H1 (cell line): ENCODE measurements at regions not wholly inside any gene's neighbourhood (a gene's known extent, or its start where the extent isn't known, plus 50 kb on each side); places are given as distances from the start of the nearest gene placed in this dataset.

Source experiments
- CTCF ChIA-PET: fragments of 300-600 bp; sonication (Branson Sonifier 250); formaldehyde crosslinking; loops from one replicate; lab custom pipeline; 2021; ENCODE audit not compliant: partially characterized antibody; lab: Charles Lee
- POLR2A ChIA-PET: fragments of 300-600 bp; sonication (Branson Sonifier 250); formaldehyde crosslinking; loops from one replicate; lab custom pipeline; 2021; ENCODE audit warnings: inconsistent platforms; ENCODE audit not compliant: partially characterized antibody; lab: Charles Lee
- DNase-seq, 2 experiments: peaks; one replicate each; pipeline versions ENCODE4 v3.0.0 to v3.0.0-alpha.2; 2010 to 2022; ENCODE audit warnings: low spot score in 2 of 2, low read depth in 1 of 2, mixed read lengths in 1 of 2
- FAIRE-seq: peaks from 2 replicates; lab custom pipeline; 2011; peaks lifted over from hg19 to GRCh38; lab: Jason Lieb, UNC
- H2AFZ ChIP-seq: 2 replicates; pipeline ENCODE4 v1.8.1; 2012; ENCODE audit warnings: low read length, inconsistent platforms
- H2AK5ac ChIP-seq: 2 replicates; pipeline ENCODE4 v1.6.1; 2013; ENCODE audit warnings: low read depth, low read length
- H2BK120ac ChIP-seq: replicated peaks from 2 replicates; pipeline ENCODE3; 2013; ENCODE audit warnings: low read depth, low read length, inconsistent platforms
- H2BK12ac ChIP-seq: 2 replicates; pipeline ENCODE4 v1.6.1; 2013; ENCODE audit warnings: low read depth, low read length
- H2BK15ac ChIP-seq: 2 replicates; pipeline ENCODE4 v1.6.1; 2013; ENCODE audit warnings: low read length
- H2BK20ac ChIP-seq: 2 replicates; pipeline ENCODE4 v1.6.1; 2013; ENCODE audit warnings: low read length
- H2BK5ac ChIP-seq: 2 replicates; pipeline ENCODE4 v1.6.1; 2013; ENCODE audit warnings: low read depth, low read length
- H3K14ac ChIP-seq: 2 replicates; pipeline ENCODE4 v1.6.1; 2013; ENCODE audit warnings: inconsistent platforms; ENCODE audit not compliant: insufficient read length
- H3K18ac ChIP-seq: 2 replicates; pipeline ENCODE4 v1.6.1; 2013; ENCODE audit warnings: low read length; ENCODE audit errors: extremely low read depth
- H3K23ac ChIP-seq: 2 replicates; pipeline ENCODE4 v1.6.1; 2013; ENCODE audit warnings: inconsistent platforms; ENCODE audit not compliant: insufficient read length
- H3K23me2 ChIP-seq: 2 replicates; pipeline ENCODE4 v1.6.1; 2013; ENCODE audit warnings: low read depth, low read length
- H3K27ac ChIP-seq: 2 replicates; pipeline ENCODE4 v1.6.1; 2011; ENCODE audit warnings: low read depth, low read length, inconsistent platforms
- H3K27me3 ChIP-seq, 4 experiments: replicated peaks in 1 of 4; 1 replicate in 1 of 4; 2 replicates in 3 of 4; pipeline versions ENCODE4 v1.6.1 to v1.8.1; 2011 to 2013; ENCODE audit warnings: low read length in 3 of 4, mild to moderate bottlenecking in 3 of 4, inconsistent platforms in 2 of 4, mixed read lengths in 2 of 4, moderate library complexity in 1 of 4; ENCODE audit not compliant: control insufficient read depth in 3 of 4, insufficient read depth in 3 of 4; ENCODE audit errors: extremely low read depth in 1 of 4
- H3K36me3 ChIP-seq, 4 experiments: 2 replicates each; pipeline versions ENCODE4 v1.6.1 to v1.8.1; 2011 to 2013; ENCODE audit warnings: mild to moderate bottlenecking in 4 of 4, low read length in 3 of 4, moderate library complexity in 2 of 4, control low read depth in 1 of 4, inconsistent platforms in 1 of 4; ENCODE audit not compliant: insufficient read depth in 4 of 4, control insufficient read depth in 2 of 4
- H3K4ac ChIP-seq: replicated peaks from 2 replicates; pipeline ENCODE3; 2013; ENCODE audit warnings: low read length, low read depth, mixed read lengths, inconsistent platforms; ENCODE audit not compliant: insufficient read length
- H3K4me1 ChIP-seq, 4 experiments: replicated peaks in 1 of 4; 1 replicate in 1 of 4; 2 replicates in 3 of 4; pipeline versions ENCODE4 v1.6.1 to v1.8.1; 2011 to 2013; ENCODE audit warnings: low read length in 3 of 4, inconsistent platforms in 2 of 4, mixed read lengths in 1 of 4; ENCODE audit not compliant: insufficient read depth in 4 of 4, control insufficient read depth in 3 of 4
- H3K4me2 ChIP-seq, 2 experiments: 2 replicates each; pipeline versions ENCODE4 v1.6.1 to v1.8.1; 2011 to 2013; ENCODE audit warnings: low read depth in 2 of 2, low read length in 2 of 2, control low read depth in 1 of 2, inconsistent platforms in 1 of 2, mild to moderate bottlenecking in 1 of 2; ENCODE audit not compliant: insufficient read depth in 1 of 2
- H3K4me3 ChIP-seq, 4 experiments: fragments of 200-600, 300-600 bp in 1 of 4; sonication (generic), shearing (Covaris generic), sonication (Bioruptor Twin) in 1 of 4; 2 replicates each; pipeline versions ENCODE4 v1.5.1 to v1.8.1; 2011 to 2016; ENCODE audit warnings: low read length in 4 of 4, low read depth in 3 of 4, control low read depth in 2 of 4, inconsistent platforms in 2 of 4, mild to moderate bottlenecking in 2 of 4, mixed read lengths in 1 of 4, moderate library complexity in 1 of 4; ENCODE audit not compliant: insufficient read depth in 2 of 4; ENCODE audit errors: extremely low read depth in 1 of 4
- H3K56ac ChIP-seq: replicated peaks from 2 replicates; pipeline ENCODE3; 2013; ENCODE audit warnings: low read depth, mild to moderate bottlenecking, mixed read lengths, low read length, inconsistent platforms; ENCODE audit not compliant: insufficient read length
- H3K79me1 ChIP-seq: 2 replicates; pipeline ENCODE4 v1.6.1; 2013; ENCODE audit warnings: low read depth, low read length, control low read depth
- H3K79me2 ChIP-seq, 2 experiments: 2 replicates each; pipeline versions ENCODE4 v1.6.1 to v1.8.1; 2012 to 2013; ENCODE audit warnings: low read length in 2 of 2, mild to moderate bottlenecking in 2 of 2, inconsistent platforms in 1 of 2; ENCODE audit not compliant: insufficient read depth in 2 of 2, control insufficient read depth in 1 of 2
- H3K9ac ChIP-seq, 4 experiments: replicated peaks in 1 of 4; 1 replicate in 1 of 4; 2 replicates in 3 of 4; pipeline versions ENCODE4 v1.6.1 to v1.8.1; 2011 to 2013; ENCODE audit warnings: low read depth in 3 of 4, low read length in 3 of 4, control low read depth in 2 of 4, mild to moderate bottlenecking in 2 of 4, moderate library complexity in 2 of 4, inconsistent platforms in 1 of 4; ENCODE audit errors: extremely low read depth in 1 of 4
- H3K9me3 ChIP-seq, 2 experiments: 2 replicates each; pipeline versions ENCODE4 v1.6.1 to v1.8.1; 2012 to 2013; ENCODE audit warnings: mild to moderate bottlenecking in 2 of 2, moderate library complexity in 2 of 2, control low read depth in 1 of 2, inconsistent platforms in 1 of 2, low read depth in 1 of 2, low read length in 1 of 2, mixed read lengths in 1 of 2; ENCODE audit not compliant: insufficient read depth in 2 of 2
- H4K20me1 ChIP-seq, 2 experiments: replicated peaks in 1 of 2; 2 replicates each; pipeline versions ENCODE3 to v1.8.1; 2011 to 2013; ENCODE audit warnings: inconsistent platforms in 2 of 2, low read length in 2 of 2, mild to moderate bottlenecking in 1 of 2; ENCODE audit not compliant: insufficient read depth in 2 of 2, control insufficient read depth in 1 of 2
- H4K5ac ChIP-seq: 2 replicates; pipeline ENCODE4 v1.6.1; 2013; ENCODE audit warnings: low read length, low read depth, mixed read lengths, inconsistent platforms; ENCODE audit not compliant: insufficient read length
- H4K8ac ChIP-seq: 2 replicates; pipeline ENCODE4 v1.8.0; 2013; ENCODE audit warnings: mild to moderate bottlenecking, moderate library complexity, low read length, inconsistent platforms; ENCODE audit not compliant: insufficient read depth; ENCODE audit errors: extremely low read depth
- H4K91ac ChIP-seq: replicated peaks from 2 replicates; pipeline ENCODE3; 2013; ENCODE audit warnings: low read length, mixed read lengths, inconsistent platforms; ENCODE audit not compliant: insufficient read length
- BRCA1 ChIP-seq: IDR thresholded peaks from 2 replicates; pipeline ENCODE4 v1.6.1; 2012; ENCODE audit warnings: low read depth, low read length, improper control_type of control experiment
- CEBPB ChIP-seq: IDR thresholded peaks from 2 replicates; pipeline ENCODE4 v1.6.1; 2012; ENCODE audit warnings: low read depth, low read length
- RFX5 ChIP-seq: IDR thresholded peaks from 2 replicates; pipeline ENCODE4 v1.6.1; 2011; ENCODE audit warnings: low read depth, low read length, improper control_type of control experiment, borderline replicate concordance
- SIRT6 ChIP-seq: IDR thresholded peaks from one replicate; pipeline ENCODE4 v1.7.1; 2012; ENCODE audit warnings: low read length, inconsistent platforms
- SIX5 ChIP-seq: IDR thresholded peaks from 2 replicates; pipeline ENCODE4 v1.6.1; 2011; ENCODE audit warnings: mild to moderate bottlenecking, low read depth, low read length
- WGBS, 2 experiments: shearing (Covaris generic) in 1 of 2; methylation state at CpG; one replicate each; pipeline versions ENCODE4 v1.1.6 to v1.1.7; 2013 to 2015; ENCODE audit warnings: low lambda C conversion rate in 2 of 2, mixed read lengths in 2 of 2, inconsistent platforms in 1 of 2, low coverage in 1 of 2, missing lambda C conversion rate in 1 of 2; ENCODE audit not compliant: insufficient replicate concordance in 2 of 2, insufficient coverage in 1 of 2, insufficient read length in 1 of 2; ENCODE audit errors: extremely low coverage in 1 of 2, missing lambda C conversion rate in 1 of 2; 5-methylcytosine and 5-hydroxymethylcytosine counted together
- TF ChIP-seq, protein P1 (sequence below): IDR thresholded peaks from 2 replicates; pipeline ENCODE4 v1.6.1; 2012; ENCODE audit warnings: low read length, inconsistent platforms

- no peak overlapping the region for H4K8ac ChIP-seq
- DNase-seq (no peak), FAIRE-seq (no peak)
- no peak overlapping the region for H3K4me2 ChIP-seq
- H3K56ac ChIP-seq, result no peak overlapping the region
- H2BK5ac ChIP-seq, result no peak overlapping the region
- WGBS, 2 experiments, result 88% methylated on average over 3 of the region's 3 CpGs; no CpG with 5 or more reads in 1 of the 2 experiments
- H2BK120ac ChIP-seq, result no peak overlapping the region
- H3K4me1 ChIP-seq, result peaks cover 0 to 13% (median 10%) of the 10 kb centered on the region in 4 experiments; a peak in 6 of 7 replicates
- H3K9me3 ChIP-seq, result no peaks in the 10 kb centered on the region
- no peaks in the 10 kb centered on the region for H3K79me2 ChIP-seq
- H3K18ac ChIP-seq, result no peak overlapping the region
- ChIA-PET POLR2A (no interaction called here), CTCF (no interaction called here)
- H2BK20ac ChIP-seq, result no peak overlapping the region
- no peak overlapping the region for H3K9ac ChIP-seq
- H3K23ac ChIP-seq, result no peak overlapping the region
- H3K23me2 ChIP-seq, result peaks cover 2% of the 10 kb centered on the region; the same call in 1 of the 2 replicates
- H3K36me3 ChIP-seq, result no peaks in the 10 kb centered on the region
- no peak overlapping the region for H3K4me3 ChIP-seq
- H4K5ac ChIP-seq, result no peak overlapping the region
- no peak overlapping the region for H3K14ac ChIP-seq
- no peaks in the 10 kb centered on the region for H4K20me1 ChIP-seq
- H3K27me3 ChIP-seq, result no peaks in the 10 kb centered on the region
- no peaks in the 10 kb centered on the region for H3K79me1 ChIP-seq
- H3K4ac ChIP-seq, result no peak overlapping the region
- no peak overlapping the region for H4K91ac ChIP-seq
- H2AFZ ChIP-seq, result no peak overlapping the region
- TF ChIP-seq, protein P1, sequence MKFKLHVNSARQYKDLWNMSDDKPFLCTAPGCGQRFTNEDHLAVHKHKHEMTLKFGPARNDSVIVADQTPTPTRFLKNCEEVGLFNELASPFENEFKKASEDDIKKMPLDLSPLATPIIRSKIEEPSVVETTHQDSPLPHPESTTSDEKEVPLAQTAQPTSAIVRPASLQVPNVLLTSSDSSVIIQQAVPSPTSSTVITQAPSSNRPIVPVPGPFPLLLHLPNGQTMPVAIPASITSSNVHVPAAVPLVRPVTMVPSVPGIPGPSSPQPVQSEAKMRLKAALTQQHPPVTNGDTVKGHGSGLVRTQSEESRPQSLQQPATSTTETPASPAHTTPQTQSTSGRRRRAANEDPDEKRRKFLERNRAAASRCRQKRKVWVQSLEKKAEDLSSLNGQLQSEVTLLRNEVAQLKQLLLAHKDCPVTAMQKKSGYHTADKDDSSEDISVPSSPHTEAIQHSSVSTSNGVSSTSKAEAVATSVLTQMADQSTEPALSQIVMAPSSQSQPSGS, result no peak
- TF ChIP-seq BRCA1 (no peak), SIX5 (no peak), CEBPB (no peak), RFX5 (no peak), SIRT6 (no peak)
- H3K27ac ChIP-seq, result no peak overlapping the region
- H2BK12ac ChIP-seq, result no peak overlapping the region
- H2BK15ac ChIP-seq, result no peak overlapping the region
- H2AK5ac ChIP-seq, result no peak overlapping the region
These were observed 380.0 kb upstream of the ACVR2A start for GRCh38 chr2:147464737-147465357.
